ENCODE measurements at regions not wholly inside any gene's neighbourhood (a gene's known extent, or its start where the extent isn't known, plus 50 kb on each side); places are given as distances from the start of the nearest gene placed in this dataset.
"Not testable (repeated sequence)": the region's sequence is repeated elsewhere in the genome, so short reads cannot be mapped to it uniquely, and the experiment has no call there.

DNA sequence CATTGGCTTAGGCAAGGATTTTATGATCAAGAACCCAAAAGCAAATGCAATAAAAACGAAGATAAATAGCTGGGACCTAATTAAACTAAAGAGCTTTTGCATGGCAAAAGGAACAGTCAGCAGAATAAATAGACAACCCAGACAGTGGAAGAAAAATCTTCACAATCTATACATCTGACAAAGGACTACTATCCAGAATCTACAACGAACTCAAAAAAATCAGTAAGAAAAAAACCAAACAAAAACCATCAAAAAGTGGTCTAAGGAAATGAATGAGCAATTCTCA lies 109.5 kb upstream of the ETV3 start:
- TF ChIP-seq, protein P1, sequence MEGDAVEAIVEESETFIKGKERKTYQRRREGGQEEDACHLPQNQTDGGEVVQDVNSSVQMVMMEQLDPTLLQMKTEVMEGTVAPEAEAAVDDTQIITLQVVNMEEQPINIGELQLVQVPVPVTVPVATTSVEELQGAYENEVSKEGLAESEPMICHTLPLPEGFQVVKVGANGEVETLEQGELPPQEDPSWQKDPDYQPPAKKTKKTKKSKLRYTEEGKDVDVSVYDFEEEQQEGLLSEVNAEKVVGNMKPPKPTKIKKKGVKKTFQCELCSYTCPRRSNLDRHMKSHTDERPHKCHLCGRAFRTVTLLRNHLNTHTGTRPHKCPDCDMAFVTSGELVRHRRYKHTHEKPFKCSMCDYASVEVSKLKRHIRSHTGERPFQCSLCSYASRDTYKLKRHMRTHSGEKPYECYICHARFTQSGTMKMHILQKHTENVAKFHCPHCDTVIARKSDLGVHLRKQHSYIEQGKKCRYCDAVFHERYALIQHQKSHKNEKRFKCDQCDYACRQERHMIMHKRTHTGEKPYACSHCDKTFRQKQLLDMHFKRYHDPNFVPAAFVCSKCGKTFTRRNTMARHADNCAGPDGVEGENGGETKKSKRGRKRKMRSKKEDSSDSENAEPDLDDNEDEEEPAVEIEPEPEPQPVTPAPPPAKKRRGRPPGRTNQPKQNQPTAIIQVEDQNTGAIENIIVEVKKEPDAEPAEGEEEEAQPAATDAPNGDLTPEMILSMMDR (IDR thresholded peaks at IDR 0.05 in 2 of 3, conservative IDR thresholded peaks at IDR 0.05 in 1 of 3; ENCODE audit: borderline replicate concordance in 1 of 3, insufficient read depth in 1 of 3, low read depth in 2 of 3, low read length in 2 of 3) = not testable (repeated sequence)
- TF ChIP-seq EGR1 (IDR thresholded peaks at IDR 0.05; ENCODE audit: low read depth); CEBPB (IDR thresholded peaks at IDR 0.05; ENCODE audit: low read depth); POLR2A (IDR thresholded peaks at IDR 0.05; ENCODE audit: borderline replicate concordance, extremely low read depth, insufficient read depth, insufficient read length); EZH2 (IDR thresholded peaks at IDR 0.05); ZNF274 (IDR thresholded peaks at IDR 0.05; ENCODE audit: low read depth, low read length): not testable (repeated sequence)
